ENCODE measurements at regions not wholly inside any gene's neighbourhood (a gene's known extent, or its start where the extent isn't known, plus 50 kb on each side); places are given as distances from the start of the nearest gene placed in this dataset.
A peak's percentile ranks its signal among the peaks of the same experiment; 100 is the strongest.

- TF ChIP-seq CTCF (conservative IDR thresholded peaks at IDR 0.05) = no peak
- no peak overlapping the region for H3K27ac ChIP-seq
These were observed 85.4 kb upstream of the SLC25A33 start for GRCh38 chr1:9453779-9454418.

GRCh38 chr1:9454494-9455066, 84.7 kb upstream of the SLC25A33 start:
- no peak overlapping the region for H3K27ac ChIP-seq
- TF ChIP-seq CTCF (conservative IDR thresholded peaks at IDR 0.05) = no peak

- no peak overlapping the region for H3K27ac ChIP-seq
- TF ChIP-seq CTCF (conservative IDR thresholded peaks at IDR 0.05) = peak; percentile 77
These were observed 83.6 kb upstream of the SLC25A33 start for GRCh38 chr1:9455487-9456234.

GRCh38 chr1:9456833-9457232, 82.4 kb upstream of the SLC25A33 start:
- no peak for TF ChIP-seq CTCF (conservative IDR thresholded peaks at IDR 0.05)
- H3K27ac ChIP-seq = no peak overlapping the region

- no peak for TF ChIP-seq CTCF (conservative IDR thresholded peaks at IDR 0.05)
- no peak overlapping the region for H3K27ac ChIP-seq
These were observed 79.4 kb upstream of the SLC25A33 start for GRCh38 chr1:9459816-9460407.

- no peak for TF ChIP-seq CTCF (conservative IDR thresholded peaks at IDR 0.05)
- no peak overlapping the region for H3K27ac ChIP-seq
These were observed 73.6 kb upstream of the SLC25A33 start for GRCh38 chr1:9465640-9466039.

Measured in VCaP (cell line).